Transverse colon (tissue), 3 donors: ENCODE measurements at regions not wholly inside any gene's neighbourhood (a gene's known extent, or its start where the extent isn't known, plus 50 kb on each side); places are given as distances from the start of the nearest gene placed in this dataset.

Experiments
- CTCF ChIP-seq, 5 experiments: fragments of 200-600 bp in 3 of 5; fragments of 450-650 bp in 2 of 5; sonication (generic) in 3 of 5; IDR thresholded peaks; 1 replicate in 2 of 5; 2 replicates in 3 of 5; pipeline ENCODE4 v1.5.1; 2016 to 2017; ENCODE audit warnings: antibody characterized with exemption in 5 of 5, inconsistent platforms in 3 of 5, mild to moderate bottlenecking in 2 of 5, moderate library complexity in 1 of 5
- POLR2A ChIP-seq: fragments of 450-650 bp; IDR thresholded peaks from one replicate; pipeline ENCODE4 v1.6.1; 2016; ENCODE audit warnings: antibody characterized with exemption, mild to moderate bottlenecking, moderate library complexity

GRCh38 chr6:33858804-33859505 lies 55.2 kb upstream of the MLN start:
- TF ChIP-seq CTCF (IDR thresholded peaks at IDR 0.05) (no peak), POLR2A (no peak)
